22Rv1 (cell line): ENCODE measurements at regions not wholly inside any gene's neighbourhood (a gene's known extent, or its start where the extent isn't known, plus 50 kb on each side); places are given as distances from the start of the nearest gene placed in this dataset.

Experiments used
- CTCF ChIP-seq: fragments of 450-650 bp; IDR thresholded peaks from 2 replicates; pipeline ENCODE4 v1.5.1; 2017; ENCODE audit warnings: mild to moderate bottlenecking
- ZFX ChIP-seq: fragments of 450-650 bp; IDR thresholded peaks from 2 replicates; pipeline ENCODE4 v1.6.1; 2017; ENCODE audit warnings: antibody characterized with exemption, borderline replicate concordance

DNA sequence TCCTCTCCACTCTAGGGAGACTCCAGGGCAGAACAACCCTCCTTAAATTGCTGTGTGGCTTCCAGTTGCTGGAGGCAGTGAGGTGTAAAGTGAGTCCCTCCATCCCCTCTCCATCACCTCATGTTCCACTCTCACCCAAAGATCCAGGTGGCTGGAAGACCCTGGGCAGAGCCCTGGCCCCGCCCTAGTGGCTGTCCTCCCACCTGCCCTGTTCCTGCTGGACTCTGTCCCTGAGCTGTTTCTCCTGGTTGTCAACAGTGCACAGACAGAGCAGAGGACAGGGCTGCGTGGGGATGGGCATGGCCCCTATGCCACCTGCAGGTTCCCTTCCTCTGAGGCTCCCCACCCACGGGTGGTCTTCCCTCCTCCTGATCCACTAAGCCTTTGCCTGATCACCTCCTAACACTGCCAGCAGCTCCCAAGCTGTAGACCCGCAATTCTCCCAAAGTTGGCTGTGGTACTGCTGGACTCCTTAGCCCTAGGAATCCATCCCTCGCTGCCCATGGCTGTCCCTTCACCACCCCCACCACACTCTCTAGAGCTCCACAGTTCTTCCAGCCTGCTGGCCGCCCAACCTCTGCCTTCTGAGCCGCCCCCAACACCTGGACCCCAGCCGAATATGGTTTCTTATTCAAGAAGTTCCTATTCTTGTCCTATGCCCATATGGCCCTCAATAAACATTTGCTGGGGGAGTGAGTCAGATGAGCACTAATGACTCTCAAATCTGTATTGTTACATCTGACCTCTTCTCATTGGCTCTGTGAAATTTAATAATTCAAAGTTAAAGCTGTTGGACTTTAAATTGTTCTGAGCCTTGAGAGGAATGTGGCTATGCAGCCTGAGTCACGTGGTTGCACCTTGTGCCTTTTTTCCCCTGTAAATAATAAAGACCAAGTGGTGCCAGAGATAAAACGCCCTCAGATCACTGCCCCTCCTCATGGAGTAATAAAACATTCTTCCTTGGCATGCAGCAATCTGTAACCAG lies 260.0 kb upstream of the HS6ST1 start:
- TF ChIP-seq ZFX (no peak), CTCF (no peak)
